Activated CD8-positive, alpha-beta memory T cell treated with anti-CD3 and anti-CD28 coated beads for 1 hour (primary cell): ENCODE measurements at regions not wholly inside any gene's neighbourhood (a gene's known extent, or its start where the extent isn't known, plus 50 kb on each side); places are given as distances from the start of the nearest gene placed in this dataset.
"Not testable (repeated sequence)": the region's sequence is repeated elsewhere in the genome, so short reads cannot be mapped to it uniquely, and the experiment has no call there.

ENCODE experiments used
- DNase-seq, 2 donors: peaks; one replicate each; pipeline ENCODE4 v3.0.0-alpha.2; 2020; ENCODE audit warnings: low read depth in 1 of 2; ENCODE audit errors: extremely low read depth in 1 of 2

- DNase-seq = not testable (repeated sequence)
Observed at GRCh38 chr15:20207198-20207597, 334.4 kb downstream of the GOLGA6L6 start.

GRCh38 chr15:20204177-20204866, 337.3 kb downstream of the GOLGA6L6 start:
- DNase-seq = not testable (repeated sequence)

GRCh38 chr15:20203649-20204150, 337.9 kb downstream of the GOLGA6L6 start:
- DNase-seq = not testable (repeated sequence)

GRCh38 chr15:20194591-20195198, 346.9 kb downstream of the GOLGA6L6 start:
- DNase-seq = not testable (repeated sequence)

- DNase-seq = peak in 1 of 2 donors; percentile 14
Observed at GRCh38 chr15:20192982-20193929, 348.3 kb downstream of the GOLGA6L6 start.

GRCh38 chr15:20191508-20192125, 350.0 kb downstream of the GOLGA6L6 start:
- DNase-seq = not testable (repeated sequence)

GRCh38 chr15:20188611-20189010, 353.0 kb downstream of the GOLGA6L6 start:
- DNase-seq = not testable (repeated sequence)

GRCh38 chr15:20187370-20188355, 353.9 kb downstream of the GOLGA6L6 start:
- not testable (repeated sequence) for DNase-seq

- DNase-seq = not testable (repeated sequence)
Observed at GRCh38 chr15:20184879-20185278, 356.7 kb downstream of the GOLGA6L6 start.

GRCh38 chr15:20168221-20168620, 373.4 kb downstream of the GOLGA6L6 start:
- not testable (repeated sequence) for DNase-seq

- not testable (repeated sequence) for DNase-seq
Observed at GRCh38 chr15:20153528-20153927, 388.1 kb downstream of the GOLGA6L6 start.

- not testable (repeated sequence) for DNase-seq
Observed at GRCh38 chr15:20148679-20149078, 392.9 kb downstream of the GOLGA6L6 start.

- DNase-seq = not testable (repeated sequence)
Observed at GRCh38 chr15:20148008-20148407, 393.6 kb downstream of the GOLGA6L6 start.

GRCh38 chr15:20144333-20145036, 397.1 kb downstream of the GOLGA6L6 start:
- DNase-seq = not testable (repeated sequence)

GRCh38 chr15:20142906-20143305, 398.7 kb downstream of the GOLGA6L6 start:
- not testable (repeated sequence) for DNase-seq

GRCh38 chr15:20142410-20142809, 399.2 kb downstream of the GOLGA6L6 start:
- not testable (repeated sequence) for DNase-seq

GRCh38 chr15:20124668-20125067, 416.9 kb downstream of the GOLGA6L6 start:
- DNase-seq = not testable (repeated sequence)

- DNase-seq = no peak
Observed at GRCh38 chr15:20106026-20106425, 435.6 kb downstream of the GOLGA6L6 start.
